HL-60 (cell line): ENCODE measurements at regions not wholly inside any gene's neighbourhood (a gene's known extent, or its start where the extent isn't known, plus 50 kb on each side); places are given as distances from the start of the nearest gene placed in this dataset.

Source experiments
- DNase-seq, 2 experiments: peaks; one replicate each; pipeline ENCODE4 v3.0.0-alpha.2; 2010 to 2020; ENCODE audit warnings: low read depth in 1 of 2, low spot score in 1 of 2
- H3K27ac ChIP-seq: fragments of 250-450 bp; sonication (Bioruptor Pico); replicated peaks from 2 replicates; pipeline ENCODE4 v1.5.1; 2020; ENCODE audit warnings: mild to moderate bottlenecking, moderate library complexity
- H3K27me3 ChIP-seq: fragments of 250-450 bp; sonication (Bioruptor Pico); 2 replicates; pipeline ENCODE4 v1.5.1; 2021; ENCODE audit warnings: mild to moderate bottlenecking, moderate library complexity; ENCODE audit not compliant: insufficient read depth, poor library complexity, severe bottlenecking
- H3K4me3 ChIP-seq: replicated peaks from 2 replicates; pipeline ENCODE4 v1.5.1; 2011; ENCODE audit warnings: mild to moderate bottlenecking, control low read depth, low read length; ENCODE audit not compliant: insufficient read depth
- CTCF ChIP-seq: IDR thresholded peaks from one replicate; pipeline ENCODE4 v1.5.1; 2011; ENCODE audit warnings: low read length, control low read depth, inconsistent platforms; ENCODE audit not compliant: insufficient read depth
- GABPA ChIP-seq: IDR thresholded peaks from 2 replicates; pipeline ENCODE4 v1.6.1; 2012; ENCODE audit warnings: low read depth
- POLR2AphosphoS5 ChIP-seq: IDR thresholded peaks from 2 replicates; pipeline ENCODE4 v1.6.1; 2012; ENCODE audit warnings: low read depth
- REST ChIP-seq: IDR thresholded peaks from 2 replicates; pipeline ENCODE4 v1.6.1; 2012; ENCODE audit warnings: low read depth; ENCODE audit not compliant: insufficient replicate concordance
- SPI1 ChIP-seq: IDR thresholded peaks from 2 replicates; pipeline ENCODE4 v1.6.1; 2012; ENCODE audit warnings: low read depth, mild to moderate bottlenecking, borderline replicate concordance

GRCh38 chr1:30598571-30599114 is 124.7 kb downstream of the MATN1 start:
- TF ChIP-seq REST (no peak), SPI1 (no peak), GABPA (no peak), POLR2AphosphoS5 (no peak), CTCF (no peak)
- Histone ChIP-seq H3K4me3 (no peak overlapping the region), H3K27me3 (peaks cover 2% of the 10 kb centered on the region), H3K27ac (no peak overlapping the region)
- DNase-seq = no peak

GRCh38 chr1:30597711-30598110 is 125.7 kb downstream of the MATN1 start:
- Histone ChIP-seq H3K4me3 (no peak overlapping the region), H3K27me3 (peaks cover 3% of the 10 kb centered on the region), H3K27ac (no peak overlapping the region)
- TF ChIP-seq SPI1 (no peak), POLR2AphosphoS5 (no peak), GABPA (no peak), CTCF (no peak), REST (no peak)
- DNase-seq = no peak

GRCh38 chr1:30596891-30597290 is 126.5 kb downstream of the MATN1 start:
- DNase-seq = no peak
- no peak overlapping the region for H3K4me3 ChIP-seq
- TF ChIP-seq POLR2AphosphoS5 (no peak), GABPA (no peak), SPI1 (no peak), CTCF (no peak), REST (no peak)
- peaks cover 3% of the 10 kb centered on the region for H3K27me3 ChIP-seq
- no peak overlapping the region for H3K27ac ChIP-seq
